ENCODE measurements at regions not wholly inside any gene's neighbourhood (a gene's known extent, or its start where the extent isn't known, plus 50 kb on each side); places are given as distances from the start of the nearest gene placed in this dataset.

DNA sequence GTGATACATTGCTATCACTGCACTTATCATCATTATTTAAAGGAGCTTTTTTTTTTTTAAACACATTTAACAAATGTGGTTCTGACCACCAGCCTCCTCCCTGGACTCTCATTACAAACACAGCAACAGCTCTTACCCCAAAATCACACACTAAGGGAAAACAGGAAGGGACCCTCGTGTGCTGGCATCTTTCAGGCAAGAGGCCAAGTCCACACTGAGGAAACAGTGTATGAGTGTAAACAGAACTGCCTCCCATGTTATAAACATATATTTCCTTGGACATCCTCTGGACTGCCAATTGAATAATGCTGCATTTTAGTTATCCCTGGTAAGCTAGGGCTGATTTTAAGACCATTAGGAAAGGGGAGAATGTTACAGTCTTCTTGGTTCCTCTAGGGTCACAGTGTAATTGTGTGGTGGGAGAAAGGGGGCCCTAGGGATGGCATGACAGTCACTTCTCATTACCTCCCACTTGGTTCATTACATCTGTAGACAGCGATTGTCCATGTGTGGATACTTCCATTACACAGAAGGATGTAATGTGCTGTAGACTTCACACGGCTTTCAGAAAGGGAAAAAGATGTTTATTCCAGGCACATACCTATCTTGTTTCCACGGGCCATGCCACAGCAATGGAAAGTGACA, 244.6 kb upstream of the TET2 start:
- no peak for TF ChIP-seq Cebpa-rat (IDR thresholded peaks at IDR 0.05)
- Histone ChIP-seq H3K36me3 (no peaks in the 10 kb centered on the region), H3K9me3 (peaks cover 5% of the 10 kb centered on the region), H4K20me1 (no peaks in the 10 kb centered on the region), H3K4me1 (no peaks in the 10 kb centered on the region), H3K4me3 (no peak overlapping the region), H3K27ac (no peak overlapping the region), H3K27me3 (no peaks in the 10 kb centered on the region), H3K9ac (no peak overlapping the region), H3K4me2 (no peak overlapping the region)

DNA sequence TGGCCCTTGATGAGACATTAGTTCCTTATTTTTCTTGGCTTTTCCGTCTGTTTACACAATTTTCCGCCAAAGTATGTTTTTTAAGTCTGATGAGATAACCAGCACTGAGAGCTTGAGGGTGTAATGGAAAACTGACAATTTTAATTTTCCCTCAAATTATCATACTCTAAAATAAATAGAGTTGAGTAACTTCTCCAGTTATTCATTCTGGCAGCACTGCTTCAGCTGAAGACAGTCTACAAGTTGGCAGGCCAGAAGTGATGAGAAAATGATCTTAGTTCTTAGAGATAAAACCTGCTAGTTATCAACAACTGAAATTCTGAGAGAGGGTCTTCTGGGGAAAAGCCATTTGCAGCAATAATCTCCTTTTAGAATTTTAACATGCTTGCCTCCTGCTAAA, 241.6 kb upstream of the TET2 start:
- no peaks in the 10 kb centered on the region for H3K9me3 ChIP-seq
- no peak overlapping the region for H3K4me2 ChIP-seq
- H3K27me3 ChIP-seq = no peaks in the 10 kb centered on the region
- H3K9ac ChIP-seq = no peak overlapping the region
- H3K4me1 ChIP-seq = no peaks in the 10 kb centered on the region
- H4K20me1 ChIP-seq = no peaks in the 10 kb centered on the region
- no peak for TF ChIP-seq Cebpa-rat (IDR thresholded peaks at IDR 0.05)
- H3K4me3 ChIP-seq = no peak overlapping the region
- H3K27ac ChIP-seq = no peak overlapping the region
- H3K36me3 ChIP-seq = no peaks in the 10 kb centered on the region

DNA sequence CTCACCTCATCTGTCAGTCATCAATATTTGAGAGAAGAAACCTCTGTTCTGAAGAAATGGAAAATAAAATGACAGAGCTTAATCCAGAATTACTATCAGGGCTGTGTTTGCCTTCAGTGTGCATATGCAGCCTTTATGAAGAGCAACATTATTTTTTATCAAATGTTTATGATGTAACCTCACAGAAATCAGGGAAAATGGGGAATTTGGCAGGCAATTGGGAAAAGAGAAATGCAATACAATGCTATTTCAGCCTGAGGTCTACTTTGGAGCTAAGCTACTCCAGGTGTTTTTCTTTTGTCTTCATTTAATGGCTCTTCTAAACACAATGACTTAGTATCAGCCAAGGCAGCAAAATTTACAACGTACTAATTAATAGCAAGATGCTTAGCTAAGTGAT, 241.1 kb upstream of the TET2 start:
- Histone ChIP-seq H3K9me3 (no peaks in the 10 kb centered on the region), H3K27ac (no peak overlapping the region), H3K4me3 (no peak overlapping the region), H4K20me1 (no peaks in the 10 kb centered on the region), H3K4me1 (no peaks in the 10 kb centered on the region), H3K4me2 (no peak overlapping the region), H3K27me3 (no peaks in the 10 kb centered on the region), H3K36me3 (no peaks in the 10 kb centered on the region), H3K9ac (no peak overlapping the region)
- no peak for TF ChIP-seq Cebpa-rat (IDR thresholded peaks at IDR 0.05)

DNA sequence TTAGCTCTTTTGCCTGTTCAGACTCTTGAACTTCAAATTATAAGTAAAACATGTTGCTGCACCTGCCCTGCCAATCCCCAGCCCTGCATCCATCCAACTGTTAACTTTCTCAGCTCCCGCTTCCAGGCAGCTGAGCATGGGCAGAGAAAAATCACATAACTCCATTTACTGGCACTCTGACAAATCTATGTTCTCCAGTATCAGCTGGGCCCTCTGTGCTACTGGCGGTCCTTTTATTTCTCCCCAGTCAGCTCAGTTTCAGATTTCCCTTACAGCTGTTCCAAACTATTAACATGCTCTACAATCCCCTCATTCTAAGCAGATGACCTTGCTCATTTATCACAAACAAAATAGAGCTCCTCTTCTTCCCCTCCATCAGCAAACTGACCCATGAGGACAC, 240.4 kb upstream of the TET2 start:
- Histone ChIP-seq H3K9ac (no peak overlapping the region), H3K4me3 (no peak overlapping the region), H3K9me3 (no peaks in the 10 kb centered on the region), H3K36me3 (no peaks in the 10 kb centered on the region), H3K4me1 (no peaks in the 10 kb centered on the region), H3K4me2 (no peak overlapping the region), H3K27me3 (no peaks in the 10 kb centered on the region), H3K27ac (no peak overlapping the region), H4K20me1 (no peaks in the 10 kb centered on the region)
- TF ChIP-seq Cebpa-rat (IDR thresholded peaks at IDR 0.05) = no peak

DNA sequence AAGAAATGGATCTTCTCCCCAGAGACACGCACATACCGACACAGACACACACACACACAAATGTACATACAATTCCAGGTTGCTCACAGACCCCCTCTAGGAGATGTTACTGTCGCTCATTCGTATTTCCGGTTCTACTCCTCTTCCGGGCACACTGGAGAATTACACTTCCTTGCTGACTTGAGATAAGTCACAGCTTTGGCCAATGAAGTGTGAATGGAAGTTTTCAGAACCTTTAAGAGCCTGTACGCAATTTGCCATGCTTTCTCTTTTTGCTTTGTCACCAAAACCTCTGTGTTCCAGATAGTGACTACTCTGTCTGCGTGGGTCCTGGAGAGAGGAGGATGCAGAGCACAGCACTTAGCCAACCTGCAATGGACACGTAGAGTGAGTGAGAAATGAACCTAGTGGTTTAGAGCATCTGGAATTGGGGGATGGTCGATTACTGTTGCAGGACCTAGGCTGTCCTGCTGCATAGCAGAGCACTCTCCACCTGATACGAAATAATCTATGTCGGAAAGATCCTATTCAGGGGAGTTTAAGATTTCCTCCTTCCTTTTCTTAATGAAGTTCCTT, 239.5 kb upstream of the TET2 start:
- TF ChIP-seq Cebpa-rat (IDR thresholded peaks at IDR 0.05) = no peak
- no peaks in the 10 kb centered on the region for H3K4me1 ChIP-seq
- H3K27me3 ChIP-seq = no peaks in the 10 kb centered on the region
- H3K9ac ChIP-seq = no peak overlapping the region
- H4K20me1 ChIP-seq = no peaks in the 10 kb centered on the region
- H3K27ac ChIP-seq = no peak overlapping the region
- H3K36me3 ChIP-seq = no peaks in the 10 kb centered on the region
- H3K4me3 ChIP-seq = no peak overlapping the region
- no peak overlapping the region for H3K4me2 ChIP-seq
- H3K9me3 ChIP-seq = no peaks in the 10 kb centered on the region

DNA sequence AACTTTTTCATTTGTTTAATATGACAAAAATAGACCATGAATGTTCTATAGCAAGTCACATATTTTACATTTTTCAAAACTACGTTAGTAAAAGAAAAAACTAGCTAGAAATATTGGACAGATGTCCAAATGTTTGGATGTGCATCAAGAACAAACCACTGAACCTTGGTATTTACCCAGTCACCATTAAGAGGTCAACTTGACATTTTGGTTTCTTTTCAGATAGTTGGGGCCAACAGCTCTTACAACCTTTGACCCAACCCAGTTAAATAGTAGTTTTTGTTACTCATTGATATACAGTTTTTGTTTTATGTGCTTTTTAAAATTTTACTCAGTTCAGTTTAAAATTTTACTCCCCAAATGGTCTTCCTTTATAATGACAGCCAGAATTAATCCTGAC, 238.7 kb upstream of the TET2 start:
- Histone ChIP-seq H3K27me3 (no peaks in the 10 kb centered on the region), H3K4me1 (no peaks in the 10 kb centered on the region), H3K4me2 (no peak overlapping the region), H3K9ac (no peak overlapping the region), H3K9me3 (0 out of 2 replicates have a peak, but pooled peaks cover 3% of the 10 kb centered on the region), H3K36me3 (no peaks in the 10 kb centered on the region), H4K20me1 (no peaks in the 10 kb centered on the region), H3K4me3 (no peak overlapping the region), H3K27ac (no peak overlapping the region)
- TF ChIP-seq Cebpa-rat (IDR thresholded peaks at IDR 0.05) = no peak

DNA sequence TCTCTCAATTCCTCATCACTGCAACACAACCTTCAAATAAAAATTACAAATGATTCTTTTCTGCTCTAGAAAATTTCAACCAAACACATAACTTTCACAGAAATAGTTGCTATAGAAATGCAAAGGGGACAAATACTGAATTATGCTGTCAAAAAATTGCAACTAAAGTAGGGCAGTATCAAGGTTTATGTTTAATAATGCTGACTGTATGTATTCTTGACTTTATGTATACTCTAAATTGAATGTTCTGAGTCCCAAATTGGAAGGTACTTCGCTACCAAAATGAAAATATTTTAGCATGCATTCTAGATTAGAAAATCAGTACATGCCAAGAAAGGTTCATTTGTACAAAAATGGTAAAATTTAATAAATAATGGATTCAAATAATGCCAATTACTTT, 237.3 kb upstream of the TET2 start:
- Histone ChIP-seq H3K27ac (no peak overlapping the region), H3K4me2 (no peak overlapping the region), H4K20me1 (no peaks in the 10 kb centered on the region), H3K9me3 (0 out of 2 replicates have a peak, but pooled peaks cover 4% of the 10 kb centered on the region), H3K4me3 (no peak overlapping the region), H3K9ac (no peak overlapping the region), H3K27me3 (no peaks in the 10 kb centered on the region), H3K36me3 (no peaks in the 10 kb centered on the region), H3K4me1 (no peaks in the 10 kb centered on the region)
- no peak for TF ChIP-seq Cebpa-rat (IDR thresholded peaks at IDR 0.05)

DNA sequence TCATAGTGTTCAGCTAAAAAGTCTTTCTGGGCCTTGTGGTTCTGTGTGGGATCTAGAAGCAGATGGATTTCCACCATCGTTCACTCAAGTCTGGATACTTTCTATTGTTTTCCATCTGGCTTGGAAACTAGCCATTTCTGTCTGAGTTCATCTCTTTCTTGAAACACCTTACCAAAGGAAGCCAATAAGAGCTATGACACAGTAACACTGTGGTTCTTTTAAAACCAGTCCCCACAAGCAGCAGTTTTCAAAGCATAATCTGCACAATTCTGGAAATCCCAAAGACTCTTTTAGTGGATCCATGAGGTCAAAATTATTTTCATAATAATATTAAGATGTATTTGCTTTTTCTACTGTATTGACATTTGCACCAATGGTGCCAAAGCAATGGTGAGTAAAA, 234.2 kb upstream of the TET2 start:
- no peak for TF ChIP-seq Cebpa-rat (IDR thresholded peaks at IDR 0.05)
- Histone ChIP-seq H3K27ac (no peak overlapping the region), H3K9me3 (0 out of 2 replicates have a peak, but pooled peaks cover 4% of the 10 kb centered on the region), H3K4me2 (no peak overlapping the region), H3K4me3 (no peak overlapping the region), H3K36me3 (no peaks in the 10 kb centered on the region), H3K9ac (no peak overlapping the region), H3K27me3 (no peaks in the 10 kb centered on the region), H4K20me1 (no peaks in the 10 kb centered on the region), H3K4me1 (no peaks in the 10 kb centered on the region)

DNA sequence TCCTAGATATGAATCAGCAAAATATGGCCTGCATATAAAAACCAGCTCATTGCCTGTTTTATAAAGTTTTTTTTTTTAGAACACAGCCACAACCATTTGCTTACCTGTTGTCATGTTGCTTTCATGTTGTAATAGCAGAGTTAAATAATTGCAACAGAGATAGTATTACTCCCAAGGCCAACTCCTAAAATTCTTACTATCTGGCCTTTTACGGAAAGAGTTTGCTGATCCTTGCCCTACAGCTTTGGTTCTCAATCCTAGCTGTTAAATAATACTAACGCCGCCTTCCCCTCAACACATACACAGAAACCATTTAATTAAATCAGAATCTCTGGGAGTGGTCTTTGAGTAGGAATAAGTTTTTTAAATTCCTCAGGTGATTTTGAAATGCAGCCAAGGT, 231.3 kb upstream of the TET2 start:
- Histone ChIP-seq H3K4me2 (no peak overlapping the region), H3K36me3 (no peaks in the 10 kb centered on the region), H3K4me3 (no peak overlapping the region), H3K27ac (no peak overlapping the region), H3K9me3 (0 out of 2 replicates have a peak, but pooled peaks cover 4% of the 10 kb centered on the region), H3K9ac (no peak overlapping the region), H3K4me1 (no peaks in the 10 kb centered on the region), H3K27me3 (no peaks in the 10 kb centered on the region), H4K20me1 (no peaks in the 10 kb centered on the region)
- no peak for TF ChIP-seq Cebpa-rat (IDR thresholded peaks at IDR 0.05)

DNA sequence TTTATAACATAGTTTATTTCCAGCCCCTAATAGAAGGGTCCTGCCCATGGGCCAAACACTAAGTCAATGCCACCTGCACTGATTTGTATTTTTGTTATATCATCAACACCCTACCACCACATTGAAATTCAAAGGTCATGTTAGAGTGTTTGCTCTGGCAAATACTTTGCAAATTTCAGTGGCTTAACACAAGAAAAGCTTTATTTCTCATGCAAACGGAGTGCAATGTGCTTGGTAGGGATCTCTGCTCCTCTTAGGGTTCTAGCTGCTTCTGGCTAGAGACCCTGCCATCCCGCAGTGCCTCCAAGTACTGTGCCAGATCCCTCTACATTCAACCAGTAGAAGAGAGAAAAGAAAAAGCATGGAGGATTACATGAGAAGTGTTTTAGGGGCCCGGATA, 230.8 kb upstream of the TET2 start:
- H3K4me1 ChIP-seq = no peaks in the 10 kb centered on the region
- H4K20me1 ChIP-seq = no peaks in the 10 kb centered on the region
- H3K36me3 ChIP-seq = no peaks in the 10 kb centered on the region
- no peak overlapping the region for H3K27ac ChIP-seq
- no peaks in the 10 kb centered on the region for H3K27me3 ChIP-seq
- no peak overlapping the region for H3K4me3 ChIP-seq
- TF ChIP-seq Cebpa-rat (IDR thresholded peaks at IDR 0.05) = no peak
- H3K9me3 ChIP-seq = 0 out of 2 replicates have a peak, but pooled peaks cover 4% of the 10 kb centered on the region
- no peak overlapping the region for H3K4me2 ChIP-seq
- H3K9ac ChIP-seq = no peak overlapping the region

Data from BLaER1 (cell line).